HG03558 (cell line): ENCODE measurements at regions not wholly inside any gene's neighbourhood (a gene's known extent, or its start where the extent isn't known, plus 50 kb on each side); places are given as distances from the start of the nearest gene placed in this dataset.

Source experiments
- ATAC-seq: cut with Tn5 transposase; IDR thresholded peaks from one replicate; pipeline ENCODE4 v1.9.1; 2021; ENCODE audit warnings: moderate number of reproducible peaks; ENCODE audit not compliant: unreplicated experiment; ENCODE audit errors: extremely low read depth

DNA sequence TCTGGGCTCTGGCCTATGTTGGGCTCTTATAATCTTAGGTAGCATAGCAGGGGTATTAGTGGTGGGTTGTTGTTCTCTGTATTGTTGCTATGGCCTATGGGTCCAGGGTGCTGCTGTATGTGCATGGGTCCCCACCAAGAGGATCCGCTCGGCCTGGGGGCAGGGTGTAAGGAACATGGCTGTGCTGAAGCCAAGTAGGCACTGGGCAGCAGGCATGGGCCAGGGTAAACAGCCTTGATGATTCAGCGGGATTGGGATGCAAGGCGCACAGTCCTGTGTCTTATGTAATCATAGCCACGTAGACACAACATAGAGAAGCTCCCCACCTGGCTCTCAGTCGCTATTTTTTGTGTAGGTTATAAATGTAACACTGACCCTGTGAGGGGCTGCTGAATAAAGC is 306.9 kb downstream of the ZPLD1 start:
- no peak for ATAC-seq

GRCh38 chr3:102745881-102746280 is 311.1 kb downstream of the ZPLD1 start:
- ATAC-seq: no peak

DNA sequence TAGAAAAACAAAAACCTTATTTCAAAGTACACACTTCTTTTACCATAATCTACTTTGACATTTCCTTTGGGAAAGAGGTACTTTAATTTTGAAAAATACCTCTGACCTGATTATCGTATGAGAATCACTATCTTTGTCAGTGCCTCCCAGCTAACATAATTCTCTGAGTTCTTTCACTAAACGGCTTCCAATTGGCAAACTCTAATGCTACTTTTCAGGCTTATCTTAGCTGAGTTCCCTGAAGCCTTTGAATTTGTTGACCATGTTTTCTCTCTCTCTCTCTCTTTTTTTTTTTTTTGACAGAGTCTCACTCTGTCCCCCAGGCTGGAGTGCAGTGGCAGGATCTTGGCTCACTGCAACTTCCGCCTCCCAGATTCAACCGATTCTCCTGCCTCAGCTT is 312.8 kb downstream of the ZPLD1 start:
- no peak for ATAC-seq

DNA sequence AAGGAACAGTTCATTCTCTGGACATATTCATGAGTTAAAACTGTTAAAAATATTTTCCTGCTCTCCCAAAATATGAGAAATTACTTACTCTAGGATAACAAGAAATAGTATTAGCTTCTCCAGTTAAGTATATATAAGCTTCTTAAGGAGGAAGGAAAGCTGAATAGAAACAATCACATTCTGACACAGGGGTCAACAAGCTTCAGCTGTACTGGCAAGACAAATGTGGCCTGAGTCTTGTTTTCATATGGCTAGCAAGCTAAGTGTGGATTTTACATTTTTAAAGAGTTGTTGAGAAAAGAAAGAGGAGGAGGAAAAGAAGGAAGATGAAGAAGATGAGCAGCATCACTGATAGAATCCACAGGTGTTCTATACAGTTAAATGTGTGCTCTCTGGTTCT is 313.8 kb downstream of the ZPLD1 start:
- no peak for ATAC-seq

DNA sequence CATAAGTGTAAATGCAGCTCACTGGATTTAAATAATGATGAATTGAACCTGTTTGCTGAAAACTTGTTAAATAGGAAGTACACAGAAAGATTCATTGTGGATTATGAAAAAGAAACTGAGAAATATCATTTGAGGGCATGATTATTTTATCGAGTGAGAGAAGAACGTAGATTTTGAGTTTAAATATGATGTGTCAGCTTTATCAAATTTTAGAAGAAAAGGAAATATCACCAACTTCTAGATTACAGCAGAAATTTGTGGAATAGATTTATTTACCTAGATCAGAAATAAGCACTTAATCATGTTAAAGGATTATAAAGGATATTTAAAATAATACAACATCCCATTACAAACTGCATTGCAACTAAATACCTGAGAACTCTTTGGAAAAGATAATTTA is 315.5 kb downstream of the ZPLD1 start:
- no peak for ATAC-seq

GRCh38 chr3:102753901-102754300 is 319.1 kb downstream of the ZPLD1 start:
- no peak for ATAC-seq

- no peak for ATAC-seq
Observed at GRCh38 chr3:102756706-102757105, 321.9 kb downstream of the ZPLD1 start.

- ATAC-seq: no peak
Observed at GRCh38 chr3:102757950-102758349, 323.1 kb downstream of the ZPLD1 start.

- ATAC-seq: no peak
Observed at GRCh38 chr3:102761766-102762165, 327.0 kb downstream of the ZPLD1 start.

- ATAC-seq: no peak
Observed at GRCh38 chr3:102790747-102791325, 356.0 kb downstream of the ZPLD1 start.

GRCh38 chr3:102791641-102792589 is 357.1 kb downstream of the ZPLD1 start:
- no peak for ATAC-seq

GRCh38 chr3:102796804-102797203 is 362.0 kb downstream of the ZPLD1 start:
- ATAC-seq: no peak

DNA sequence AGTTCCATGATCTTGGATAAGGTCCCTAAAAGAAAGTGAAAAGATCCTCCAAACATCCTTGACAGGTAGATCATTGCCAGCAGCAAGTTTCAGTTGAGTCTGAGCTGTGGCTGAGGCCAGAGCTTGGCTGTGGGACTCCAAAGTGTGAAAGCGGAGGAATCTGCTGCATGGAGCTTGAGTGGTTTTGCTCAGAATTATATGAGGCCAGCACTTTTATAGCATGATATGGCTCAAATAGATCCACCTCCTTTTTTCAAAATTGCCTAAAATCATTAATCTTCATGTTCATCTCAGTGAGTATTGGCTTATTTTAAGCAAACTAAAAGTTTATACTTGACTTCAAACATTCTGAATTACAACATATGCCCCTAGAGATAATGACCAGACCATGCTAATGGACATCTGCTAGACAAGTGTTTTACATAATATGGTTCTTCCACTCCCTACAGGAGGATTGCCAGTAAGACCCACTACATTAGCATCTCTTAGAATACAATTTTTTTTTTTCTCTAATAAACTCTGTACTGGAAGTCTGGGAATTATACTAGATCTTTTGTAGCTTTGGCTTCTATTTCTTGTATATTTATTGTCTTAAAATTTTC is 368.1 kb downstream of the ZPLD1 start:
- ATAC-seq: no peak

GRCh38 chr3:102810937-102811336 is 376.1 kb downstream of the ZPLD1 start:
- no peak for ATAC-seq

GRCh38 chr3:102826636-102827035 is 391.8 kb downstream of the ZPLD1 start:
- ATAC-seq: no peak

GRCh38 chr3:102827386-102827785 is 392.6 kb downstream of the ZPLD1 start:
- no peak for ATAC-seq

DNA sequence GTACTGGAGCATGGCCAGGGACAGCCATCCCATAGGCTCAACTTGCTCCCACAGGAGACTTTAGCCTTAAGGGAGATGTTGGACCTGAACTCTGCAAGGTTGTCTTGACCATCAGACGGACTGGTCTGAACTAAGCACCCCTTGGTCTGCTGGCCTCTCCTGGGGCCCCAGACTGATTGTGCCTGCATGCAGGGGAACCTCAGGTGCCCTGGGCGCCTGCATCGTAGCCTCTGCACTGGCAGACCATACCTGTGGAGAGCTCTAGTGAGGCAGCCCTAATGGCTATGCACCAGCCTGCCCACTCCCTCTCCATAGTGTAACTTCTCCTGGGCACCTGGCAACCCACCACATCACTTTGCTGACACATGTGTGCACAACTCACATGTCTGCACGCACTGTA is 395.6 kb downstream of the ZPLD1 start:
- ATAC-seq: no peak

DNA sequence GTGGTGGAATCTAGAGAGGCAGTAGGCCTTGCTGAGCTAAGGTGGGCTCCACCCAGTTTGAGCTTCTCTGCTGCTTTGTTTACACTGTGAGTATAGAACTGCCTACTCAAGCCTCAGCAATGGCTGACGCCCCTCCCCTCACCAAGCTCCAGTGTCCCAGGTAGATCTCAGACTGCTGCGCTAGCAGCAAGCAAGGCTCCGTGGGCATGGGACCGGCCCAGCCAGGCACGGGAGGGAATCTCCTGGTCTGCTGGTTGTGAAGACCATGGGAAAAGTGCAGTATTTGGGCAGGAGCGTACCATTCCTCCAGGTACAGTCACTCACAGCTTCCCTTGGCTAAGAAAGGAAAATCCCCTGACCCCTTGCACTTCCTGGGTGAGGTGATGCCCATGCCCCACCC is 407.1 kb downstream of the ZPLD1 start:
- no peak for ATAC-seq

DNA sequence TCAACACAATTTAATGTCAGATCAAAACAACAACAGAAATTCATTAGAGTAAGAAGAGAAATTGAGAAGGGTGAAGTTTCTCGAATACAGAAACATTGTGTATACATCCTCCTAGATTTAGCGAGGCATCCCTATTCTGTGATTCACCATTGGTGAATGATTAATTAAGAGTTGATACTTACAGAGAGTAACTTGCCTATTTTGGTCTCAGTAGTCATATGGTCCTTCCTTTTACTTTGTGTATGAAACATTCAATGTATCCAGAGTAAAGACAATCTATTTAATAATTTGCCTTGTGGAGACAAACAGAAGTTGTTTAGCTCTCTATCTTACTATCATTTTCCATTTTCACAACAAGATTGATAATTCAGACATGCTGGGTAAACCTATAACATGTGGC is 432.0 kb downstream of the ZPLD1 start:
- ATAC-seq: no peak

DNA sequence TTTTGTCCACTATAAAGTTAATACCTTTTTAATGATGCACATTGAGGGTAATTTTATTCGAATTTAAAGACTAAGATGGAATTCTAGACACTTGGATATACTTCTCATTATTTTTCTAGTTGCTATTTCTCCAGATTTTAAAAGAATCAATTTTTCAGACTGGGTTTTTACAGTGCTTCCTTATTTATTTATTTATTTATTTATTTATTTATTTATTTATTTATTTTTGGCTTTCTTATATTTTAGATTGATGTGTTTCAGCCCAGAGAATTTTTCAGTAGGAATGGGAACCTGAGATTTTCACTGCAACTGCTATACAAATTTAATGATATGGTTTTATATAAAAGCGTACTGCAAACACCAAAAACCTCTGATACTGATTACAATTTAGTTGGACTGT is 448.7 kb downstream of the ZPLD1 start:
- no peak for ATAC-seq

DNA sequence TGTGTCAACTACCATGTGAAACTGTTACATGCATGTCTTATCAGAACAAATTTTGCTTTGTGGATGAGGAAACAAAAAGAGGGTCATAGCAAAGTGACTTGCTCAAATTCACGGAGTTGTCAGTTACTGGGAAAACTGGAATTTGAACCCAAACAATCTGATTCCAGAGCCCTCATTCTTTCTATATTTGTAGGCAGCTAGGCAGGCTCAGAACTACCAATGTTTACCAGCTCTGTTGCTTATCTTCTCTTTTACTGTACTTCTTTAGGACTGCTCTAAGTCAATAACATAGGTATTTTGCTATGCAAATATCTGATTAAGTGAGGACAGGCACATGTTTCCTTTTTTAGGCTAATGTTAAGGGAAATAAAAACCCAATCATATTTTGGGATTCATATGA is 450.5 kb downstream of the ZPLD1 start:
- ATAC-seq: no peak
